ENCODE measurements at regions not wholly inside any gene's neighbourhood (a gene's known extent, or its start where the extent isn't known, plus 50 kb on each side); places are given as distances from the start of the nearest gene placed in this dataset.

DNA sequence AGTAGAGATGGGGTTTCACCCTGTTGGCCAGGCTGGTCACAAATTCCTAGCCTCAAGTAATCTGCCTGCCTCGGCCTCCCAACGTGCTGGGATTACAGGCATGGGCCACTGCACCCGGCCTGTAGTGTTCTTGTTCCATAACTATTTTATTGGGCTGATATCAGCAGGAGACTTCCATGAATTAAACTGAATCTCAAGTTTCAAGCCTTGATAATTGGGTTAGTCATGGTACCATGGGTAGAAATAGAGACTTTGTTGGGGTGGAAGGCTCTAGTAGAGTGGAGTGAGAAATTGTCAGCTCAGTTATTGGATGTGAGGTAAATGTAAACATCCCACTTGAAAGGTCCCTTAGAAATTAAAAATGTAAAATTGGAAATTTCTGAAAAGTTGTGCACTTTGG is 419.1 kb downstream of the ADGRL2 start:
- DNase-seq: no peak

DNA sequence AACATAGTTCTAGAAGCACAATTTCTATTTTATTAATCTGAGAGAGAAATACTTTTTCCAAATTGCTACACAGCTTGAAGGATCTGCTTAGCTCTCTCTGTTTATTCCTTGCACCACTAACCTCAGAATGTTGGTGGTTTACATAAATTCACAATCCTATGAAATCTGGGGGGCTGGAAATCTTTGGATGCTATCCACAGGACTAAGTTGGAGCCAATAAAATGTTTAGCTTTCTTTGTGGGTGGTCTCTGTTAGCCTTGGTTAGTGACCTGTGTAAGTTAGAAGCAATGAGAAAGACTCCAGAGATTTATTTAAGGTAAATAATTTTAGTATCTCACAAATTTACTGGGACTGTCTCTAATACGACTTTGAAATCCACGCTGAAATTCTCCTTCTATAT is 418.1 kb downstream of the ADGRL2 start:
- DNase-seq: no peak

- DNase-seq: no peak
Measured at GRCh38 chr1:82215853-82216175, 415.1 kb downstream of the ADGRL2 start.

DNA sequence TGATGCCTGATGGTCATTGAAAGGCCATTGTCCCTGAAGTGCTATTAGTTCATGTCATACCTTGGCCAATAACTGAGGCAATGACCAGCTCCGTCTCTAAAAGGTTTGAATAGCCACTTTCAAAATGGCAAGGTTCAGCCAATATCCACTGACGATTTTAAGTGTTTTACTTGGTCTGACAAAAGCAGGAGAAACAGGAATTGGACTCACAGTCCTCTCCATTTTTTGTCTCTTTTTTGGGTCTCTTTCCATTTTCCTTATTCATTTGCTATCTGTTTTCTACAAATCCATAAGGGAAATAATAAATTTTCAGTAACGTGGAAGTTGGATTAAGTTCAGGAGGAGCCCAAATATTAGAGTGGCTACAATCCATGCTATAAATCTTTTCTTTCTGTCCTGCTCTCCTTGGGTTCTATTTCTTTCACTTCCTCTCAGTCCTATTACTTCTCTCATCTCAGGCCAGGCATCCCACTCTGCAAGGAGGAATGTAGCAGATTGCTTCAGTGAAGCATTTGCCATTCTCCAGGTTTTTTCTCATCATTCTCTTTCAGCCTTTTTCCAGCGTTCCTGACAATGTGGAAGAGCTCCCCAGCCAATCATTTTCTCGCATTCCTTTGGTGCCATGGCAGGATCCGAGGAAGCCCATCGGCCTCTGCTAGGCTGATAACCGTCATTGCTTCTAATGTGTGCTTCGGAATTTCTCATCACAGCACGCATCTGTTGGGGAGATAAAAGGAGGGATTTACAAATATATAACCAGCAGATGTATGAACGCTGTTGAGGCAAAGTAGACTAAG is 414.5 kb downstream of the ADGRL2 start:
- no peak for DNase-seq

- DNase-seq: no peak
Measured at GRCh38 chr1:82214606-82215005, 413.9 kb downstream of the ADGRL2 start.

GRCh38 chr1:82197606-82198005 is 396.9 kb downstream of the ADGRL2 start:
- DNase-seq: no peak

GRCh38 chr1:82195245-82195644 is 394.5 kb downstream of the ADGRL2 start:
- DNase-seq: no peak

DNA sequence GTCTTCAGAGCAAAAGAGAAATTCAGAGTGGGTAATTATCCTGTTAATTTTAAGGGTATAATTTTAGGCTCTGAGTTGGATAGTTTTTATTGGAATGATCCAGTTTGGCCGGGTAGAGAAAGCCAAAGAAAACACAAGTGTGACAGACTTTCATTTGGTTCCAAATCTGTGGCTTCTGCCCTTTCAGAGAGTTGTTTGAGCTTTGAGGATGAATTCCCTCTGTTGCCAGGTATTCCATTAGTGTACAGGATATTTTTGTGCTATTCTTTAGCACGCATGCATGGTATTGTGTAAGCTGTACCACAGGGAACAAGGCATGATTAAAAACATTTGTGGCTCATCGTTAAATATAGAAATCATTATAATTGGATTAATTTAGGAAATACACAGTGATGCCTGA is 384.4 kb downstream of the ADGRL2 start:
- no peak for DNase-seq

- DNase-seq: no peak
Measured at GRCh38 chr1:82181846-82182245, 381.1 kb downstream of the ADGRL2 start.

GRCh38 chr1:82179131-82179530 is 378.4 kb downstream of the ADGRL2 start:
- DNase-seq: no peak

DNA sequence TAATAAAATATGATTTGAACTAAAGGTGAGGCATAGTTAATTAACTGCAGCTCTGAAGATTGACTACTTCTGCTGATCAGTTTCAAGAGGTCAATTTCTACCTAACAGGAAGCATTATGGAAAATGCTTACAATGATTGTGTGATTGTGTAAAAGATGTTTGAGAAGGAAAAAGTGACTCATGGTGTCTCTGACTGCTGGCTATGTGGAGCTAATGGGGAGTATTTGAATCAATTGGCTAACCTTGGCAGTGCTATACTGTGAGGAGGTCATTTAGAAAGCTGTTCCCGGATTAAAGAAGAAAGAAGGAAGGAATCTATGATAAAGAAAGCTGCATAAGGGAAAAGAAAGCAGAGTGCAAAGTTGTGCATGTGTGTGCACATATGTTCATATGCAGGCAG is 376.5 kb downstream of the ADGRL2 start:
- no peak for DNase-seq

DNA sequence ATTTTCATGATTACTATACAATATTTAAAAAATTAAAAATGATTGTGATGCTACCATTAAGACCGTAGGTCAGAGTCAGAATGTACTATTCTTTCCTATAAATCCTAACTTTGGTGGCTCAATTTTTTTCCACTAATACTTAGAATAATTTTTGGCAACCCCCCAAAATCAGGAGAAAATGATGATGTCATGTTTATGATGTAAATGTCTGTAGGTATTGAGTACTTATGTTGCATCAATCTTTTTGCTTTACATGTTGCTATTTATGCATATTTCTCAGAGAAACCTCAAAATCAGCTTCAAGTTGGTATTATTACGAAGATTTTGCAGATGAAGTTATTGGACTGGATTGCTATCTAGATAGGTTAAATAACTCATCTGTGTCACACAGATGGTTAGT is 371.2 kb downstream of the ADGRL2 start:
- DNase-seq: no peak

- no peak for DNase-seq
Measured at GRCh38 chr1:82168482-82168881, 367.7 kb downstream of the ADGRL2 start.

- no peak for DNase-seq
Measured at GRCh38 chr1:82165304-82165703, 364.6 kb downstream of the ADGRL2 start.

DNA sequence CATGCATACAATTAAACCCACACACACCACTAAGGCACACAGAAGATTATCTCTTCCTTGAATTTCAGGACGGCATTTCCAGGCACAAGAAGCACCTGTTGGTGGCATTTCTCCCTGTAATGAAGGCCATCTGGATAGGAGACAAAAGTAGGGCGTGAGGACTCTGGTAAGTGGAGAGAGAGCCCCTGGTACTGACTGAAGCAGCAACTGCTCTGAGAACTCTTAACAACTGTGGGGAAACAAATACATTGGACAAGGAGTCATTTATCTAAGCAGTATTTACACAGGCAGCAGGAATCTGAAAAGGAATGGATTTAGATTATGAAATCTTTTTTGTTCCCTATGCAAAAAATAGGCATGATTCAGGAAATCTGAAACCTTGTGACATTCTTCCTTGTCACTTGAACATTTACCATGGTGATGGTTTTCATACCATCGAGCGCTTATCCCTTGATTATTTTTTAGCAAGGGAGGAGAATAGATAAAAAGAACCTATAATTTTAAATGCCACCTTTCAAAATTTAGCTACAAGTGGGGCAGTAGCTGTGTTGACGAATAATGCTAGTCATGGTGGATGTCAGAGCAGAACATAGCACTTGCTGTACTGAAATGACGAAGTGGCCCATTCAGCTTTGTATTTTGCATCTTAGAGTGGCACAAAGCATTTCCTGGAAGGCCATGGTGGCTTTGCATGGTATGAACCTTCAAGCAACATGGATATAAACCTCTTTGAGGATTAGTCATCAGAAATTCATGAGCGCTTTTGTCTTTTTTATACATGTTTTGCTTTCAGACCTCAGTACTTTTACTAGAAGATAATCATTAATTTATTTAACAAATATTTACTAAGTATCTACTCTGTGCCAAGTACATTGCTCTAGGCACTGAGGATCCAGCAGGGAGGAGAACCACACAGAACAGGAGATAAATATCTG is 362.0 kb downstream of the ADGRL2 start:
- DNase-seq: no peak

- DNase-seq: no peak
Measured at GRCh38 chr1:82161700-82162141, 361.0 kb downstream of the ADGRL2 start.

GRCh38 chr1:82160903-82161302 is 360.2 kb downstream of the ADGRL2 start:
- no peak for DNase-seq

DNA sequence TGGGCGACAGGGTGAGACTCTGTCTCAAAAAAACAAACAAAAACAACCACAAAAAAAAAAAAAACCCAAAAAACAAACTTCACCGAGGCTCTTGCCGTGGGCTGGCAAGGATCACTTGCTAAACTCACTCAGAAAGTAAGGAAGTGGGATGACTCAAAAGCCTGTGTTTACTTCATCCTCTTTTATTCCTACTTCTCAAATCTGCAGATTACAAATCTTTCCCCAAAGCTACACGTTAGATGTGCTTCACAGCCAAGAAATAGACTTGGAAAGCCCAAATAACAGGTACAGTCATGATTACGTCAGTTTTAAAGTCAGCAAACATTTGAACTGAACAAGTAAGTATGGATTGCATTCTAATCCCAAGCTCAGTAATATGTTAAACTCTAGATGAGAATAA is 359.3 kb downstream of the ADGRL2 start:
- no peak for DNase-seq

DNA sequence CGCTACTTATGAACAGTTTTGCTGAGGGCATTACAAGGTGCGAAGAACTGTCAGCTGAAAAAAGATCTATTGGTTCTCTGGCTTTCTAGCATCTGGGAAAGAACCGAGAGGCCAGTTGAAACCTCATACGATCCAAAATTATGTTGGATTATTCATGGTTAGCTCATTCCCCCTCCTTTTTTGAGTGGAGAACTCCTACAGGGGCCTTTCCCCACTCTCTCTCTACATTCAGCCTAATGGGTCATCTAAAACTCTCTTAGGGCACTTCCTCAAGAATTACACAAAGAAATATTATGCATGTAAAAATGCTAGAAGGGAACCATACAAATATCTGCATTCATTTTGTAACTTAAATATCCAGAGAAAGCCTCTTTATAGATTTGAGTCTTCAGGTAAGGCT is 358.2 kb downstream of the ADGRL2 start:
- no peak for DNase-seq

DNA sequence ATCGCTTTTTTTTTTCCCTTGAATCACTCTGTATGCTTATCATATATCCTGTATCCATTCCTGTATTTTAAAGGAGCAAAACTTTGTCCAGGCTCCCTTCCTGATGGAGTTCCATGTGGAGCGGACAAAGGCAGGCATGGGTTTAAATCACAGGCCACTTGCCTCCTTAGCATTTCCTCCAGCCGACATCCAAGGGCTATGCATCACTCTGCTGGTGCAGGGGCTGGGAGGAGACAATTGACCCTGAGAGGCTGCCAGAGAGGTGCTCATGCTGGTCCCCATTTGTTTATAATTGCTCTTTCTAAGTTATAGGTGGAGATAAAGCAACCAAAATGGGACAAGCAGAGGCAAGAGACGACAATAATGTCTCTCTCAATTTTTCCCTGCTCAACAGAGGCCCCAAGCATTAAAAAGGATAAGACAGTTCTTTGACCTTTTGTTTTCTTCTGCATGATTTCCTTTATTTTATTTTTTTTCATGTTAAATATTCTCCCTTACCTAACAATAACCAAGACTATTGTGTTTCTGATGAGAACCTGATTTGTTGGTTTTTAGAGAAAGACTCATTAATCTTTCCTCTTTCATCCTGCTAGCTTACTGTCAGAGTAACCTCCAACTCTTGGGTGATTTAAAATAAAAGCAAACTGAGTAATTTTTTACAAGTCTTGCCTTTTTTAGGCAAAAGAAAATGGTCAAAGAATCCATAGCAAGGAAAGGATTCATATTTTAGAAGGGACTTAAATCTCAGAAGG is 353.7 kb downstream of the ADGRL2 start:
- DNase-seq: no peak

GRCh38 chr1:82153752-82154151 is 353.0 kb downstream of the ADGRL2 start:
- no peak for DNase-seq

DNA sequence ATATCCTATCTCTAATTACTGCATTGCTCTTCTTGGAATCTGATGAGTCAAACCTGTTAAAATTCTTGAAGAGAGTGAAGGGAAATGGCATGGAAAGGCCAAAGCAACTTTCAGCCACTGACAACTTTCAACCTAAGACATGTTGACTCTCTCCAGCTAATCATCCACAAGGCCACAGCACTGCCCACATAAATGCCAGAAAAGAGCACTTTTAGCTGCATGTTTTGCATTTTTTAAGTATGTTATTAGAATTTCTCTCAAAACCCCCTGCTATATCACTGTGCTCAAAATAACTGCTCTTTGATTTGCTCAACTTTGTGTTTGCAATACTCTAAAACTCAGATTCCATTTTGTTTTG is 352.5 kb downstream of the ADGRL2 start:
- no peak for DNase-seq

Data from NCI-H2081 treated with DMSO at 0.1 percent for 48 hours (cell line).